Stimulated activated CD8-positive, alpha-beta memory T cell treated with anti-CD3 and anti-CD28 coated beads, Interleukin-2, amount 100 ng/mL, for 48 hours (primary cell): ENCODE measurements at regions not wholly inside any gene's neighbourhood (a gene's known extent, or its start where the extent isn't known, plus 50 kb on each side); places are given as distances from the start of the nearest gene placed in this dataset.

Source experiments
- DNase-seq, 2 donors: peaks; one replicate each; pipeline ENCODE4 v3.0.0-alpha.2; 2020; ENCODE audit warnings: low read depth in 2 of 2

DNA sequence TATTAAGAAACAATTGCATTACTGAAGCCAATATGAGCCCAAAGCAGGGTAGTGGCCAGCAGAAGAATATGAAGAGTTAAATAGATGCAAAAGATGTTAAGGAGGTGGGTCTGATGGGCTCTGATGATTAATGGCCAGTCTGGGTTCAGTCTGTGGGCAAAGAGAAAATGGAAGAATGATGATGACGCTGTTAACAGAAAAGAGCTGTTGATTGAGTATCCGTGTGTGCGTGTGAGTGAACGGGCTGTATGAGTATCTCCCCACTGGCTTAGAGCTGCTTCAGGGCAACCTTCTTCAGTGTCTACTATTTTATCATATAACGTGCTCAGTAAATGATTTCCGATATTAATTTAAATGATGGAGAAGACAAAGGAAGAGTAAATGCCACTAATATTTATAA lies 723.3 kb upstream of the MAP3K7 start:
- no peak for DNase-seq

GRCh38 chr6:91305755-91306154 lies 718.9 kb upstream of the MAP3K7 start:
- DNase-seq = no peak

DNA sequence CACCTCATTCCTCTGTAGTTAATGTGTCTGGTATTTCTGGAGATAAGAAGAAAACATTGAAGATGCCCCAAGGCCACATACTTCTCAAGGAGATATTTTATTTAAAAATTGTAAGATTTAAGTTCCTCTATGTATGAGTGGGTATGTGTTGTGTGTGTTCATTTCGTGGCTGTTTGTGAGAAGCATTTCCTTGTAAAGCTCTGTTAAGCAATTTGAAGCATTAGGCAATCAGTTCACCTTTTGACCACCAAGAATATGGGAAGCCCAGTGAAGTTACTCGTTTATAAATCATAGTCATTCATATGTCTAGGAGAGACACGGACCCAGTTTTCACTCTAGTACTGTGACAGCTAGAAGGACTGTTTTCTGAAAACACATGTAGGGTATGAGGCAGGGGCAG lies 717.6 kb upstream of the MAP3K7 start:
- DNase-seq = no peak

DNA sequence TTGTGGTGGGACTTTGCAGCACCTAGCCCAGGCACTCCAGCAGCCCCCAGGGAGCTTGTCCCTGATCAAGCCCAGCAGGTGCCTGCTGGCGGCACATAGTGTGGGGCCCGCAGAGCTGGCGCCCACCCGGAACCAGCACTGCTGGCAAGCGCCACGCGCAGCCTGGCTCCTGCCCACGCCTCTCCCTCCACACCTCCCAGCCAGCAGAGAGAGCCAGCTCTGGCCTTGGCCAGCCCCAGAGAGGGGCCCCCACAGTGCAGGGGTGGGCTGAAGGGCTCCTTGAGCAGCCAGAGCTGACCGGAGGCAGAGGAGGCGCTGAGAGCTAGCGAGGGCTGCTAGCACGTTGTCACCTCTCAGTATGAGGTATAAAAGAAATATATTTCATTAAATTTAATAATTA lies 716.5 kb upstream of the MAP3K7 start:
- no peak for DNase-seq

DNA sequence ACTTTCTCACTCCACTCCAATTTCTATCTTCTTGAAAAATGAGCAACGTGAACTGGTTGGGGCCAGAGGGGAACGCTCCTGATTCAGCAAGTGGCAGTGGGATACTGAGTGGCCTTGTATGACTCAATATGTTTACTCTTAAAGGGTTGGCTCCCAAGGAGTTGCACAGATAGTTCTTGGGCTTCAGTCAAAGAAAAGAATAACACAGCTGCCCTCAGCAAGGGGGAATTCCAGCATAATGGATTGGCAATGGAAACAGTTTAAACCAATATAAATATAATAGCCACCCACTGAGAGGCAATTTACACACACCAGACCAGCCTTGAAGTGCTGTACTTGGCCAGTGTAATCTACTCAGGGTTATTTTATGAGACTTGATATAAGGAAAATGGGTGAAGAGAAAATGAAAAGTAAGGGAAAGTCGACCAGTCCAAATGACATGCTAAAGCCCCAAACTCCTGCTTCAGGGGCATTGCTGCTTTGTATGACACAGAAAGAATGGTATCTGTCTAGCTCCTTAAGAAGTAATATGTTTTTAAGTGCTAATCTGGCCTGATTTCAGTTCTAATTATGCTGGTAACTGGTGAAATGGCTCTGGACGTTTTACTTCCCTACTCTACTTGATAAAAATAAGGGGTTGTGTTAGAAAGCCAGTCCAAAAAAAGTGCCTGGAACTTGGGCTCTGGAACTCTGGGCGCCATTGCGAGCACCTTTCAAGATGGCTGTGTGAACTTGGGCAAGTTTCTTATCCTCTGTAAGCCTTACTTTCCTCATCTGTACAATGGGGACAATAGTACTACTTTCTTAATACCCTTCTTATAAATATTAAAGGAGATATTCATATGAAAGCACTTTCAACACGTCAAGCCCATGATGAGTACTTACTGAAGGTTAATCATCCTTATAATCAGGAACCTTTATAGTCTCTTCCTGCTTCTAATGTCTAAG lies 712.9 kb upstream of the MAP3K7 start:
- DNase-seq = no peak

DNA sequence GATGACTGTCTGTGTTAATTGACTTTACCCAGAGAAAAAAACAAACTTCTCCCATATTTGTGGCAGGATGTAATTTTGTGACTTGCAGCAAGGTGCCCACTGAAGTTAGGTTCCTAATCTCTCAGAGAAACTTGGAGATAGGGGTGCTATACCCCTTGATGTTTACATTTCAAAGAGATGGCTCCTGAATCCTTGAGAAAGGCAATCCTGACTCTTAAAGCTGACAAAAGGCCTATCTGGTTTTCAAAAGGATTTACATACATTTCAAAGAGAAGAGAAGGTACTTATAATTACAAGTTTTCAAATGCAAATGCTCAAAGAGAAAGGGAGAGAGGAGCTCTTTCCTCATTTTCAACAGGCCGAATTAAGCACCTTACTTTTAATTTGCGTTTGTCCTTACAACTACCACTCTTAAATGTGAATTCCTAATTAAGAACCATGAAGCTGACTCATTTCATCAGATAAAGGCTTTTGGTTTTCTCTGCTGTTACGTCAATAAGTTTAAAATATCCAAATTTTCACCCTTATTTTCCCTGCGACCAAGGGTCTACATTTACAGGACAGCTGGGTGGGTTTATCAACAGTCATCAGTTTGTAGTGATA lies 711.8 kb upstream of the MAP3K7 start:
- no peak for DNase-seq

GRCh38 chr6:91293395-91293794 lies 706.5 kb upstream of the MAP3K7 start:
- DNase-seq = no peak

GRCh38 chr6:91291071-91291470 lies 704.2 kb upstream of the MAP3K7 start:
- no peak for DNase-seq

- DNase-seq = no peak
These were observed 701.9 kb upstream of the MAP3K7 start for GRCh38 chr6:91288741-91289140.

- DNase-seq = no peak
These were observed 695.0 kb upstream of the MAP3K7 start for GRCh38 chr6:91281901-91282300.

- DNase-seq = no peak
These were observed 693.6 kb upstream of the MAP3K7 start for GRCh38 chr6:91280494-91280830.

GRCh38 chr6:91279740-91280493 lies 693.0 kb upstream of the MAP3K7 start:
- no peak for DNase-seq

GRCh38 chr6:91278416-91278815 lies 691.5 kb upstream of the MAP3K7 start:
- no peak for DNase-seq

- DNase-seq = no peak
These were observed 689.4 kb upstream of the MAP3K7 start for GRCh38 chr6:91276315-91276714.

GRCh38 chr6:91273729-91274128 lies 686.9 kb upstream of the MAP3K7 start:
- DNase-seq = no peak

DNA sequence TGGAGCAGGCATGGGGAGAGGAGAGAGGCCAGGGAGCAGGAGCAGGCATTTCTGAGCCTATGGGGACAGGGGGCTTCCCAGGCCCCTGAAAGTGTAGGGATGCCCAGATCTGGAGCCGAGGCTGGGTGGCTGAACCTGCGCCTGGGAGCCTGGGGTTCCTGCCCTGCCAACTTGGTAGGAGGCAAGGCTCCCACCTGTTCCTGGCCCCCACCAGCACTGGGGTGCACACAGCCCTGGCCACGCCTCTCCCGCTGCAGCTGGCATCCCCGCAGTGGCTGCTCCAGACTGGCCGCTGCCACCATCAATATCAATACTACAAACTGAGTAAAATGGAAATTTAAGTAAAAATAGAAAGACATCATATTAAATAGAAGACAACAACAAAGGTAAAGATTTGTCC lies 684.9 kb upstream of the MAP3K7 start:
- no peak for DNase-seq

- DNase-seq = no peak
These were observed 682.1 kb upstream of the MAP3K7 start for GRCh38 chr6:91268941-91269340.

DNA sequence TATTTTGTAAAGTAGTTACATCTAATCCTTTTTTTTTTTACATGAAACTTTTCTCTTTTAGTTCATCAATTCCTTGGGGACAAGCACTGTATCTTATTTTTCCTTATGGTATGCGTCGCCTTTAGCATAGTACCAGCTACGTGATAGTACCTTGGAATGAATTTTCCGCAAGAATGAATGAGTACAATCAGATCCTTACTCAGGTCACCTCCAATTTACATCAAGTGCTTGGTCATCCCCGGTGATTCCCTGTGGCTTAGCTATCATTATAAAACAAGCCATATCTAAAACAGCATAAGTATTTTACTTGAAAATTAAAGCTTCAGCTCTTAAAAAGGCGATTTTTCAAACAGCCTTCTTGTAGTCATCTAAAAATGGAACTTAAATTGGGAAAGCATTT lies 680.4 kb upstream of the MAP3K7 start:
- no peak for DNase-seq

DNA sequence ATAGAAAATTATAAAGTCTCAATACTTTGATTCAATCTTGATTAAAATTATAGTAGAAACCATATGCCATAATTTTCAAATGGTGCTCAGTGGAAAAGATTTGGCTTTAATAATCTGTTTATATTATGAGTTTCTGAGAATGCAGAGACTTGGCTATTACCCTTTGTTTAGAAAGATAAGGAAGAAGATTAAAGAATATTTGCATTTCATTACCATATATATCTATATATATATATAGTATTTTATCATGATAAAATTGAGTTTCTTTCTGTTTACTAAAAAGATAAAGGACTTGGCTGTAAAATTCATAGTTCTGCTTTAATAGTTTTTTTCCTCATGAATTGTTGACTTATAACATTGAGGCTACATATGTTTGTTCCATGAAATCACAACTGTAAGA lies 679.3 kb upstream of the MAP3K7 start:
- DNase-seq = no peak

- no peak for DNase-seq
These were observed 656.6 kb upstream of the MAP3K7 start for GRCh38 chr6:91243436-91243835.

DNA sequence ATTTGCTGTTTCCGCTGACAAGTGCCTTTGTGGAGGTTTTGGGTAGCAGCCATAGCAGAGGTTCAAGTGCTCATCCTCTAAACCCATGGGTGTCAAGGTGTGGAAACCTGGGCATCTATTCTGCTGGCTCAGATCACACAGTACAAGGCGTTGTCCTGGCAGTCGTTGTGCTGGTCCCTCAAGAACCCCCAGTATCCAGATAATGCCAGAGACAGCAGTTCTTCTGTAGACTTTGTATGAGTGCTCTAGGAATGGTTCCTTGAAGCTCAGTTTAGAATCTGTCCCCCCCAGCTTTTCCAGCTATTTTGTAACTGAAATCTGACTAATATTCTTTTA lies 655.7 kb upstream of the MAP3K7 start:
- DNase-seq = no peak

DNA sequence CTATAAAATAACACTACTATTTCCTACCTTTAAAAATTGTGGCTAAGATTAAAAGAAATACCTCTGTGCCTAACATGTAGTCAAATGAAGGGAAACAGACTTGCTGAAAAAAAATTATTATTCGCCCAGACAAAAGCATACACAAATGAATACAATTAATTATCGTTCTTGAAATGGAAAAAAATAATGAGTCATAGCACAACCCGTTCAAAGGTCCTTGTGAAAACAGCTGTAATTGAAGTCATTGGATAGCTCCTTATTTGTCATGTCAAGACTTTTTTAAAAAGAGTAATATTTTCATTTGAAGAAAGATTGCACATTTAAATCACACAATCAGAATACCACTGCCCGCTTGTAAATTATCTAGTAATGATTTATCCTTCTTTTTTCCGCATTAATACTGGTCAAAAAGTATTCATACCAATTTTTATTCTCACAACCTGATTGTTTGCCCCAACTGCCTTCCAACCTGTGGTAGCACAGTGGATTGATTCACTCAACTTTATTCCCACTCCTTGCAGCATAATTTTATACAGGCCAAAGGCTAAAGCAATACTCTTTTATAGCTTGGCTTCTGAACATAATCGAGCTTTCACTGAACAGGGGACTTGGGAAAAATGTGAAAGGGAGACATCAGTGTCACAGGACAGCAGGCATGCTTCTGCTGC lies 655.2 kb upstream of the MAP3K7 start:
- DNase-seq = no peak
